IPS-NIHi7 (cell line): ENCODE measurements at regions not wholly inside any gene's neighbourhood (a gene's known extent, or its start where the extent isn't known, plus 50 kb on each side); places are given as distances from the start of the nearest gene placed in this dataset.
"Not testable (repeated sequence)": the region's sequence is repeated elsewhere in the genome, so short reads cannot be mapped to it uniquely, and the experiment has no call there.

Experiments used
- DNase-seq: peaks from one replicate; pipeline ENCODE4 v3.0.0; 2012; ENCODE audit warnings: mixed read lengths; ENCODE audit errors: extremely low spot score

DNA sequence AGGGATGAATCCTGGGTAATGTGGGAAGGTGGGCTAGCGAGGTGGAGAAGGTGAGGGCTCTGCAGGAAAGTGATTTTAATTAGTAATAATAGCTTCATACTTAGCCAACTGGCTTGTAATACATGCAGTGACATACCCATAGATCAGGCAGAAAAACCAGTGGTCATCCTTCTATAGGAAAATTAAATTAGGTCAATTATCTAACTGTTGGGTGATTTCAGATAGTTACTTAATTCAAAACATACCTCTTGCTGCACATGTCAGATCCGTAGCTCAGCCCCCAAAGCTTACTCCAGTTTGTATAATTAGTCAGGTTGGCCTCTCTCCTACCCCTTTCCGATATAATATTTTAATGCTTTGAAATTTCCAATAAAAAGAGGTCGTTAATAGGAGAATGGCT, 137.0 kb downstream of the TMEM114 start:
- DNase-seq: no peak

DNA sequence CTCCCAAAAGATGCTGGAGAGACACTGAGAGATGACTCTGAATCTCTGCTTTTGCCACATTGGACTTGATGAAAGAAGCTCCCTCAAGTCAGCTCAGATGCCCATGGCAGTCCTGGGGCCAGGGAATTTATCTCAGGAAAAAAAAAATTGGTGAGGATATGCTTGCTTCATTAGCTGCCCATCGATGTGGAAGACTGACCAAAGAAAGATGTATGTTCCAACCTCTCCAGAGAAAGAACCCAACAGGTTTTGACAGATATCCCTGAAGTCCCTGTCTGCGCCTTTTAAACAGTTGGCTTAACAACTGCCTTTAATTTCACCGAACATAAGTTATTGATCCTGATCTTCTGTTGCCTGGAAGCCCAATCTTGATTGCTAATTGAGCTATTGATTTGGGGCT, 137.4 kb downstream of the TMEM114 start:
- no peak for DNase-seq

GRCh38 chr16:8436931-8437330, 153.4 kb downstream of the TMEM114 start:
- no peak for DNase-seq

GRCh38 chr16:8431783-8432182, 158.5 kb downstream of the TMEM114 start:
- DNase-seq: no peak

DNA sequence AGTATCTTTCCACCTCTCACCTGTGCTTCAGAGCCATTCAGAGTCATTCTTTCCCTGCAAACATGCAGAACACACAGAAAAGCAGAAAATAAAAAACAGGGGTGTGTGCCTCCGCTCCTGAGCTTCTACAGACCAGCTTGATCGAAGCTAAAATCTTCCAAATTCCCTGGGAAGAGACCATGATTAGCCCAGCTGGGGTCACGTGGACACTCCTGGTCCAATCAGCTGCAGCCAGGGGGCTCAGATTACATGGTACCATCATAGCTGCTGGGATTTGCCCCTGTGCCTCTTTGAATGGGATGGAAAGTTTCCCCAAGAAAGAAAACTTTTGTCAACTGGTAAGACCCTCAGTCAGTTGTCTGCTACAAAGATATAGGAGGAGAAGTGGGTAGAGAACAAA, 159.9 kb downstream of the TMEM114 start:
- peak; percentile 21 for DNase-seq

DNA sequence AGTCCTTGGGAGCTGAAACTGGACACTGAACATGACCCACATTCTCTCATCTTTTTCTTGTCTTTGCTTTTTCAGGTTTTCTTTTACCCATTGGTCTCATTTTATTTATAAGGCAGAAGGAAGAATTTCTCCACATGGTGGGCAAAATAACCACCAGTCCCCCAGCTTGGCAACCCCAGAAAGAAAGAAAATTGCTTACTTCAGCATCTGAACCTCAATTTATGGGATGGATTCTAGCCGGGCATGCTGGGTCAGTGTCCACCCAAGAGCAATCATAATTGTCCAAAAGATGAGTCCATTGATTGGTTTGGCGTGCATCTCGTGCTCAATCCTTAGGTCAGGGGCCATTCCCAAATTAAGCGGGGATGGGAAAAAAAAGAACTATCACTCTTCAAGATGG, 163.7 kb downstream of the TMEM114 start:
- no peak for DNase-seq

- no peak for DNase-seq
Measured at GRCh38 chr16:8417145-8417544, 173.2 kb downstream of the TMEM114 start.

GRCh38 chr16:8408855-8409567, 181.3 kb downstream of the TMEM114 start:
- DNase-seq: no peak

DNA sequence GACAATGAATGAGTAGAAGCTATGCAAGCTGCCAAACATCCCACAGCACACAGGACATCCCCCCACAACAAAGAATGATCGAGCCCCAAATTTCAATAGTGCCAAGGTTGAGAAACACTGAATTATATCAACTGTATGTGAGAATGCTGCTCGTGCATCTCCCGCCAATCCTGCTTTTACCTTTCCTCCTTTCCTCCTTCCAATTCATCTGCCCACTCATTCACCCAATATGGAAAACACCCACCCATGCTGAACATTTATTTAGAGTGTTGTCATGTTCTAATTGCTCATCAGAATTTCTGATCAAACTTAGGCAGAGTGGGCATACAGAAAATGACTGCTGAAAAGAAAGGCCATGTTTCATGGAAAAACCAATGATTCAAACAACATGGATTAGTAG, 183.0 kb downstream of the TMEM114 start:
- no peak for DNase-seq

- DNase-seq: no peak
Measured at GRCh38 chr16:8403978-8404749, 186.1 kb downstream of the TMEM114 start.

DNA sequence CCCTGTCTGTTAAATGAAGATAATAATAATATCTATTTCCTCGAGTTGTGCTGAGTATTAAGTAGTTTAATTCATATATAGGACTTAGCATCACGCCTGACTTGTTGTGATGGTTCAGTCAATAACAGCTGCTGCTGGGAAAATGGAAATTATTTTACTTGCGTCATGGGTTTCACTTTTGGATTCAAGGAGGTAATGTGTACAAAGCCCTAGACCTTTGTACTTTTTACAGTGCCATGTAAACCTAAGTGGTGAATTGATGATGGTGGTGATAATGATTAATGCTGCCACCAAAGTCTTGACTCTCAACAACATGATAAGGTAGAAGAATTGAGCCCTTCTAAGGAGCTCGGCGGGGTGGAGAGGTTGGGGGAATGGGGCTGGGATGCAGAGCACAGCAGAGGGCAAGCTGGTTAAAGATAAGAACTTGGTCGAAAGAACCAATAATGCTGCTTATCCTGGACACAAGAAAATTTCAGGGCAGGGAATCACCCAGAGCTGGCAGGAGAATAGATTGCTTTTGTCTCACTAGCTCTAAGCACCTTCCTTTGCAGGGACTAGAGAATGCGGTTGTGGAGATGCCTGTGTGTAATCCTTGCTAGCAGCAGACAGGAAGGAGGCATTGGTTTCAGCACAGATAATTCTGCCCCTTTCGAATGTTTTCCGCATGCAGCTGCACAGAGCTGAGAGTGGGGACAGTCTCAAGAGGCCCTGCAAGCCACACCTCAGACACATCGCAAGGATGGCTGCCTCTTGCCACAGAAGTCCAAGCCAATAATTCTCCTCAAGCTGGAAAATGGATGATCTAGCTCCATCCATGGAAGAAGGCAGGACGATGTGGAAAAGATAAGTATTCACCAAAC, 187.1 kb downstream of the TMEM114 start:
- DNase-seq: no peak

DNA sequence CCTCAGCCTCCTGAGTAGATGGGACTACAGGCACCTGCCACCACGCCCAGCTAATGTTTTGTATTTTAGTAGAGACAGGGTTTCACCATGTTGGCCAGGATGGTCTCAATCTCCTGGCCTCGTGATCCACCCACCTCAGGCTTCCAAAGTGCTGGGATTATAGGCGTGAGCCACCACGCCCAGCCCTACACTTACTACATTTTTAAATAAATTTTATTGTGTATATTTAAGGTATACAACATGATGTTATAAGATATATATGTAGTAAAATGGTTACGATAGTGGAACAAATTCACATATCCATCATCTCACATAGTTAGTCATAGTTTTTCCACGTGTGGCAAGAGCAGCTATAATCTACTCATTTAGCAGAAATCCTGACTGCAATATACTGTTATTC, 189.6 kb downstream of the TMEM114 start:
- DNase-seq: not testable (repeated sequence)

- DNase-seq: no peak
Measured at GRCh38 chr16:8398548-8398947, 191.8 kb downstream of the TMEM114 start.

GRCh38 chr16:8397223-8397622, 193.1 kb downstream of the TMEM114 start:
- no peak for DNase-seq

GRCh38 chr16:8396463-8396862, 193.8 kb downstream of the TMEM114 start:
- no peak for DNase-seq

DNA sequence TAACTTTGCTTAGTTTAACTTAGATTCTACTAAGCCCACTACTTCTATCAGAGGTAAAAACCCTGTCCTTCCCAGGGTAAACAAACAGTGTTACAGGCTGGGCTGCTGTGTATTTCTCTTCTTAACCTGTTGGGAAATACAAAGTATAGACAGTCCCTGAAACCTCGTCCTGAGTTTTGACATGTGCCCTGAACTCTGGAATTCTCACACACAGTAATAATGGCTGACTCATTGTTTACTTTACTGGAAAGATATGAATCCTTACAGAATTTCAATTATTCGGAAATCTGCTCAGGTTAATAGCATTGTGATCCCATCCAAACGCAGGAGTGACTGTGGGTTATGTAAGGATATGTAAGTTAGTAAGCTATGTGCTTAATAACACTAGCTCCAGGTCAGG, 199.1 kb downstream of the TMEM114 start:
- no peak for DNase-seq

GRCh38 chr16:8388684-8389083, 201.6 kb downstream of the TMEM114 start:
- no peak for DNase-seq

- DNase-seq: no peak
Measured at GRCh38 chr16:8381814-8382213, 208.5 kb downstream of the TMEM114 start.

DNA sequence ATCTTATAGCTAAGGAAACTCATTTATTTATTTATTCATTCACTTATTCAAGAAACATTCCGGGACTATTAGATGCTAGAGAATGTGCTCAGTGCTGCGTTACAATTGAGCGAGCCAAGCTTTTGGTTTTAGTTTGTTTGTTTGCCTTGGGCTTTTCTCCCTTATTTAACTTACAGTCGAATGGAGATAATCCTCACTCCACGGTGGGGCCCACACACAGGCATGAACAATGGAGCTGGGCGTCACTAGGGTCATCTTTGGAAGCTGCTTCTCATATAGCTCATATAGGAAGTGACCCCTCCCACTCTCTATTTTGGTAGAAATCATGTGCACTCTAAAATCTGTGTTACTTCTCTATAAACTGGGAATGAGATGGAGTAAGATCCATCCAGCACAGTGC, 210.0 kb downstream of the TMEM114 start:
- DNase-seq: no peak

DNA sequence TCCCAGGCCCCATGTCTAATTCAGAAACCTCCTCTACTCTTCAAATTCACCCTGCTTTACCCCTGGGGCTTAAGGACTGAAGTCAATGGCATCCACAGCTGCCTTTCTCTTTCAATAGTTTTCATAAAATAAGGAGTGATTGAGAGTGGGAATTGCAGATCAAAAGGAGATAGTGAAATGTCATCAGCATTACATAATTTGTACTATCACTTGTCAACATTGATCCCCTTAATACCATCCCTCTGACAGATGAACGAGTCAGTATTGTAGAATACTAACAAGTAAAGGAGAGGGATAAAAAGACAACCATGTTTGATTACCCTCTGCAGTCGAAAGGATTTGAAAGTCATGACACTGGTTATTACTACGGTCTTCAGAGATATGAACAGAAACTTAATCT, 212.4 kb downstream of the TMEM114 start:
- no peak for DNase-seq

DNA sequence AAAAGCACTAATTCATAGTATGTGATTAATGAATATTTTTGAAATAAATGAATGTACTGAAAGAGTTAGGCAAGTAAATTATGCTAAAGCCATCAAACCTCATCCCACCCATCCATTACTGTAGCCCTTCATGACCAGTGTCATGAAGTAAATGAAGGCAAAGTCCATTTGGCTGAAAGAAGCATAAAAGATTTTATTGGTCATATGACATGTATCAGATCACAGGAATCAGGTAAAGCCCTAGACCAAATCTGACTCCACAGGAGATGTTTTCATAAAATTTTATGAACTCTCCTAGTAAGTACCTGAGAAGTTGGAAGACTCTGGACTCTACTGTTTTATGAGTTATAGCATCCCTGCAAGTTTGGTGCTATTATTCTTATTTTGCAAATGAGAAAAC, 213.5 kb downstream of the TMEM114 start:
- DNase-seq: no peak

GRCh38 chr16:8376430-8376829, 213.9 kb downstream of the TMEM114 start:
- no peak for DNase-seq

- DNase-seq: no peak
Measured at GRCh38 chr16:8375232-8375587, 215.1 kb downstream of the TMEM114 start.
